ENCODE measurements at regions not wholly inside any gene's neighbourhood (a gene's known extent, or its start where the extent isn't known, plus 50 kb on each side); places are given as distances from the start of the nearest gene placed in this dataset.

DNA sequence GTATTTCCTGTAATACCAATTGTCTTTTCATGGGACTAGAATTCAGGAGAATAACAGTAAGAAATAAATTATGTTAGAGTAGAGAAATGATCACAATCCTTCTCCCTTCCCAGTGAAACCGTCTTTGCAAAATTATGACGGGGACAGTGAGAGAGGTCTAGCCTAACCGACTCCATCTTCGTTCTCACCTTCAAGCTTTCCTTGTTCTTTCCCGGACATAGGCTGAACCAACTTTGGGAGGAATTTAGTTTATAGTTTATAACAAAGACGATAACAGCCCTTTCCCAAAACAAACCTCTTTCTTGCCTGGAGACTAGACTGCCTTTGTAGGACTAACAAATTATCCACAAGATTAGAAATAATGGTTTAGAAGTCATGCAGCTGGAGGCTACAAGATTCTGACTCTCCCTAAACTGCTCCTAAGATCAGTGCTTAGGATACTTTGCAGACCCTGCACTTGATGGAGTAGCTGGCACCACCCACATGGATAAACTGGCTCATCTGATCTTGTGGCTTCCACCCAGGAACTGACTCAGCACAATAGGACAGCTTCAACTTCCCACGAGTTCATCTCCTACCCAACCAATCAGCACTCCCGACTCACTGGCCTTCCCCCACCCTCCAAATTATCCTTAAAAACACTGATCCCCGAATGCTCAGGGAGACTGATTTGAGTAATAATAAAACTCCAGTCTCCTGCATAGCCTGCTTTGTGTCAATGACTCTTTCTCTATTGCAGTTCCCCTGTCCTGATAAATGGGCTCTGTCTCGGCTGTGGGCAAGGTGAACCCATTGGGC lies 521.2 kb upstream of the TBX3 start:
- no peak for DNase-seq

- DNase-seq: no peak
These were observed 519.7 kb upstream of the TBX3 start for GRCh38 chr12:115203701-115204100.

- no peak for DNase-seq
These were observed 518.0 kb upstream of the TBX3 start for GRCh38 chr12:115201966-115202365.

- DNase-seq: no peak
These were observed 515.9 kb upstream of the TBX3 start for GRCh38 chr12:115199831-115200230.

GRCh38 chr12:115194857-115195256 lies 510.9 kb upstream of the TBX3 start:
- DNase-seq: no peak

GRCh38 chr12:115194448-115194847 lies 510.5 kb upstream of the TBX3 start:
- DNase-seq: no peak

DNA sequence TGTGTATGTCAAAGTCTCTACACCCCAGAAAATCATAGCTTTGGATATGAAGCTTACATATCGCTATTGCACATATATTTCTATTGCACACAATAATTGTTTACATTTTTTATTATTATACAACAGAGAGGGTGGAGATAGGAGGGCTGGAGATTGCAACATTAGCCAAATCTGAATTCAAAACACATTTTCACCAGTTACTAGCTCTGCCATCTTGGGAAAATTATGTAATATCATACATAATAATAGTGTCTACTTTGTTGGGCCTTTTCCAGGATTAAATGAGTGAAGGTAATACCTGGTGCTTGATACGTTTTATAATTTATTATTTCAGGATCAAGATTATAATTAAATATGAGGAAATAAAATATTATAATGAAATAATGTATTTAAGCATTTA lies 507.4 kb upstream of the TBX3 start:
- no peak for DNase-seq

GRCh38 chr12:115190010-115190770 lies 506.2 kb upstream of the TBX3 start:
- no peak for DNase-seq

GRCh38 chr12:115185506-115185905 lies 501.5 kb upstream of the TBX3 start:
- DNase-seq: no peak

- DNase-seq: no peak
These were observed 499.8 kb upstream of the TBX3 start for GRCh38 chr12:115183752-115184151.

GRCh38 chr12:115177899-115178298 lies 493.9 kb upstream of the TBX3 start:
- DNase-seq: no peak

DNA sequence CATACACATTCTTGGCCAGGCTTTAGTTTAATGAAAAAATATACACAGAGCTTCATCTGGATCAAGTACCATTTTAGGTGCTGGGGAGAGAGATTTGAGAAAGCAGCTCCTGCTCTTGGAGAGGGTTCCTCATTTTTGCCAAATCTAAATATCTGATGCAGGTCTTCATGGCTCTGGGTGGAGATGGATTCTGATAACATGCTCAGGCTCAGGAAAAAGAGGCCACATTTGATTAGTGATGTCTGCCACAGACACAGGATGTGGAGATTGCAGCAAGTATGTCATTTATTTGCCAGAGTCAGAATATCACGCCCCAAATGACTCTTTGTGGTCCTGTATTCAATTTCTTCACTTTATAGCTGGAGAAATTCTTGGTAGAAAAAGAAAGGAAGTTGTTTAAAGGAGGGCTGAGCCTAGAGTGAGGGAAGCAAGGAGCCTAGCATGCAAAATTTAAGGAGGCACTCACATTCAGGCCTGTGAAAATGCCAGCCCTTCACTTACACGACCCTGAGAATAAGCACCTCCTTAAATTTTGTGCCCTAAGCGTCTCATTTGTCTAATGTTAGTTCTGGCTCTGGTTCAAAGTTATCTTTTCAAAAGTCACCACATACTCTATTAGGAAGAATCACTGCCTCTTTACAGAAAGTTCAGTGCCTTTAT lies 492.9 kb upstream of the TBX3 start:
- DNase-seq: no peak

GRCh38 chr12:115174920-115175319 lies 490.9 kb upstream of the TBX3 start:
- no peak for DNase-seq

GRCh38 chr12:115172521-115172920 lies 488.5 kb upstream of the TBX3 start:
- no peak for DNase-seq

DNA sequence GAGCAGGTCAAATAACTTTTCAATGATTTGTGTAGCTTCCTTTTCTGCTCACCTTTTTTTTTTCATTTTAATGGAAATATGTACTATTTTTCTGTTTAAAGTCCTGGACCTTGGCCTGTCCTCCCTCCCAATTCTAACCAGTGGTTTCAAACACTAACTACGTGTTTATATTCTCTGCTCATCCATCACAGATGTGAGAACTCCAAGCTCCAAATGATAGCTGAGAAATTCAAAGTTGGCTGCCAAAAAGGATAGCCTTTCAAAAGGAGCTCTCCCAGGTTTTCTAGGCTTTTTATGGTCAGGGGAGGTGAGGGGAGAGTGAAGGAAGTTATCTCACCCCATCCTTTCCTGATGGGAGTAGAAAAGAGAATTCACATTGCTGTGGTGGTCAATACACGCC lies 486.0 kb upstream of the TBX3 start:
- DNase-seq: no peak

DNA sequence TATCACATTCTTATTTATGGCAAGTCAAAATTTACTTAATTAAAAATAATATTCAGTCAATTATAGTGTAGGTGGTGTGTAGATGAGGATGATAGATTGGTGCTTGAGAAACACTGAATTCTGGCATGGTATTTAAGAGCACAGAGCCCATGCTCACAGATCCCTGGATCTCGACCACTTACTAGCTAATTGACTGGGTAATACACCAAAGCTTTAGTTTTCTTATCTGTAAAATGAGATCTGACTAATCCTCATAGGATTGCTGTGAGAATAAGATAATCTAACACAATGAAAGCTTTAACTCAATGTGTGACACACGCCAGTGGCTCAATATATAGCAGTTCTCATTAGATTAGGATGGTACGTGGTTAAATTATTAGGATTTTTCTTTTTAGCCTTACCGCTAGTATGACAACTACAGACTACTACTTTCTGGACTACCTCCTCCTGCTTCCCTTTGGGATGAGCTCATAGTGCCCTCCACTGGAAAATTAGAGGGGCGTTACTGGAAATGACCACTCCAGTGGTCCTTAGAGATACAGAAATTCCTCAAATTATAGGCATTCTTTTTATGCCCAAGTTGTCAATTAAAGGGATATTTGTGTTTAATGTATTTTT lies 482.8 kb upstream of the TBX3 start:
- no peak for DNase-seq

DNA sequence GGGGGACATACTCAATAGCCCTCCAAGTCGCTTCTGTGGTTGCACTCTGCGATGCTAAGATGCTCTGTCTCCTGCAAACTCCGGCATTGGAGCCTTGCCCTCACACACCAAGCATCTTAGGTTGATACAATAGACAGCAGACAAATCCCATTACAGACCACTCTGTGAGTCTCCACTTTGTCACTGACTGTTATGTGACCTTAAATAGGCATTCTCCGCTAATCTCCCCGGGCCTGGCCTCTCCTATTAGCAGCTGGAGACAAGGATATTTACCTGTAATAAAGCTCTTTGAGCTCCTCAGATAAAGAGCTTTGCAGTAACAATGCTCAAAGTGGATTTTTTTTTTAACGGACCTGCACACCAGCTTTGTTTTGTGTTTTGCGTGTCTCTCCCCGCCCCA lies 479.7 kb upstream of the TBX3 start:
- DNase-seq: no peak

- no peak for DNase-seq
These were observed 476.5 kb upstream of the TBX3 start for GRCh38 chr12:115160271-115161128.

DNA sequence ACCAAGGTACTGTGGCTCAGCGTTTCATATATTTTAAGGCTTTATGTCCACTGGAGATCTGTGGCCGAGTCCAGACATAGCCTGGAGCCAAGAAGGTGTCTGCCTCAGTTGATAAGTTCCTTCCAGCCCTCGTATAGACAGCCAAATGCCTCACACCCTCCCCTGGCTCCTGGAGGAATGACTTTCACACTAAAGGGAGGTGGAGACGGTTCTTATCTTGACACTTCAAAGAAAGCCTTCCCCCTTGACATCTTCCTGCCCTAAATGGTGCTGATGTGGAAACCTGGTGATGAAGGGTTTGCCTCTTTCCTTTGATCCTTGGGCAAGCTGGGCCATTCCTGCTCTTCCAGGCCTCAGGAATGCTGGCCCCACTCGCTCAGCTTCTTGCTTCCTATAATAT lies 474.8 kb upstream of the TBX3 start:
- no peak for DNase-seq

DNA sequence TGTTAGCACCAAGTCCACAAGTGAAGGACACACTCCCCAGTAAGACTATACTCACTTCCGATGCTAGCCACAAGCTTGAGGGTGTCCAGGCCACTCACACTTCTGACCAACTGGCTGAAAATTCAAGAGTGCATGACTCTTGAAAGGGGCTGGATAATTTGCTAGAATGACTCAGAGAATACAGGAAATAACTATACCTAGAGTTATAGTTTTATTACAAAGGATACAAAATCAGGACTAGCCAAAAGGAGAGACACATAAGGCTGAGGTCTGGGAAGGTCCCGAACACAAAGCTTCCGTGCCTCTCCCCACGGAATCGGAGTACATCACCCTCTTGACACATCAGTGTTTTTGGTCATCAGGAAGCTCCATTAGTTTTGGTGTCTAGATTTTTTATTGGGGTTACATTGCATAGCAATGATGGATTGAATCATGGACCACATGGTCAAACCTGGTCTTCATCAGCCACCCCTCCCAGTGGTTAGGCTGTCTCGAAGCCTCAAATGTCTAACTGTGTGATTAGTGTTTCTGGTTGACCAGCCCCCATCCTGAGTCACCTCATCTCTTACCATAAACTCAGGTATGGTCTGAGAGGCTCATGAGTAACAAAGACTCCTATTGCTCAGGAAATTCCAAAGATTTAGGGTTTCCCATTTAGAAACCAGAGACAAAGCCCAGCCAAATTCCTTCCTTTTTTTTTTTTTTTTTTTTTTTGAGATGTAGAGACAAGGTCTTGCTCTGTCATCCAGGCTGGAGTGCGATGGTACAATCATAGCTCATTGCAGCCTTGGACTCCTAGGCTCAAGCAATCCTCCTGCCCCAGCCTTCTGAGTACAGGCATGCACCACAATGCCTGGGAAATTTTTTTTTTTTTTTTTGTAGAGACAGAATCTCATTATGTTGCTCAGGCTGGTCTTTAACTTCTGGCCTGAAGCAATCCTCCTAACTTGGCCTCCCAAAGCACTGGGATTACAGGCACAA lies 472.0 kb upstream of the TBX3 start:
- DNase-seq: no peak

- no peak for DNase-seq
These were observed 465.9 kb upstream of the TBX3 start for GRCh38 chr12:115149685-115150378.
